BJ (cell line): ENCODE measurements at regions not wholly inside any gene's neighbourhood (a gene's known extent, or its start where the extent isn't known, plus 50 kb on each side); places are given as distances from the start of the nearest gene placed in this dataset.
"Not testable (repeated sequence)": the region's sequence is repeated elsewhere in the genome, so short reads cannot be mapped to it uniquely, and the experiment has no call there.

ENCODE experiments used
- CTCF ChIA-PET: fragments of 350-600 bp; formaldehyde crosslinking; extraction: SDS; loops from one replicate; lab custom pipeline; 2021; ENCODE audit warnings: antibody characterized with exemption, inconsistent platforms; lab: Yijun Ruan, JAX
- POLR2A ChIA-PET: fragments of 300-600 bp; sonication (Branson Sonifier 250); formaldehyde crosslinking; extraction: SDS; loops from one replicate; lab custom pipeline; 2021; ENCODE audit warnings: antibody characterized with exemption; lab: Charles Lee
- DNase-seq: peaks from one replicate; pipeline ENCODE4 v3.0.0-alpha.2; 2011; ENCODE audit warnings: low read depth
- H3K27me3 ChIP-seq: 2 replicates; pipeline ENCODE4 v1.6.0; 2011; ENCODE audit warnings: low read length; ENCODE audit not compliant: control insufficient read depth, insufficient read depth
- H3K36me3 ChIP-seq: 2 replicates; pipeline ENCODE4 v1.5.1; 2011; ENCODE audit warnings: low read length; ENCODE audit not compliant: control insufficient read depth, insufficient read depth
- H3K4me3 ChIP-seq: 2 replicates; pipeline ENCODE4 v1.5.1; 2011; ENCODE audit warnings: low read depth, mild to moderate bottlenecking, control low read depth, low read length
- TF ChIP-seq, protein P1 (sequence below): IDR thresholded peaks from 2 replicates; pipeline ENCODE4 v1.5.1; 2011; ENCODE audit warnings: low read depth, mild to moderate bottlenecking, control low read depth, inconsistent platforms, low read length, moderate library complexity; ENCODE audit not compliant: insufficient read depth

DNA sequence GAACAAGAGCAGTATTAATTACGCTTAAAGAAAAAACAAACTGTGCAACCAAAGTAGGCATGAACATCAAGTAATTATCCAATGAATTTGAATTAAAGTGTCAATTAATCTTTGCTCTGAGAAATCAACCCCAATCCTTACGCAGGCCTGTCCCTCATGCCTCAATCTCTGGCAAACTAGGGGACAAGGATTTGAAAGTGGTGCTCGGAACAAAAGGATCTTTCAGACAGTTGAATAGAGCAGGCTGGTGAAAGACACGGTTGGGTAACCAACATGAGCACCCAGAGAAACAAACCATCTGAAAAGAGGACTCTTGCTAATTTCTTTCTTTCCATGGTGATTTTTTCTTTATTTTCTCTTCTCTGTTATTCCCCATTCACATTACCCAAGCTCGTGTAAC lies 203.5 kb upstream of the PHF14 start:
- H3K27me3 ChIP-seq, result no peaks in the 10 kb centered on the region
- H3K36me3 ChIP-seq, result no peaks in the 10 kb centered on the region
- no peak overlapping the region for H3K4me3 ChIP-seq
- ChIA-PET POLR2A (no interaction called here), CTCF (no interaction called here)
- DNase-seq, result no peak
- TF ChIP-seq, protein P1, sequence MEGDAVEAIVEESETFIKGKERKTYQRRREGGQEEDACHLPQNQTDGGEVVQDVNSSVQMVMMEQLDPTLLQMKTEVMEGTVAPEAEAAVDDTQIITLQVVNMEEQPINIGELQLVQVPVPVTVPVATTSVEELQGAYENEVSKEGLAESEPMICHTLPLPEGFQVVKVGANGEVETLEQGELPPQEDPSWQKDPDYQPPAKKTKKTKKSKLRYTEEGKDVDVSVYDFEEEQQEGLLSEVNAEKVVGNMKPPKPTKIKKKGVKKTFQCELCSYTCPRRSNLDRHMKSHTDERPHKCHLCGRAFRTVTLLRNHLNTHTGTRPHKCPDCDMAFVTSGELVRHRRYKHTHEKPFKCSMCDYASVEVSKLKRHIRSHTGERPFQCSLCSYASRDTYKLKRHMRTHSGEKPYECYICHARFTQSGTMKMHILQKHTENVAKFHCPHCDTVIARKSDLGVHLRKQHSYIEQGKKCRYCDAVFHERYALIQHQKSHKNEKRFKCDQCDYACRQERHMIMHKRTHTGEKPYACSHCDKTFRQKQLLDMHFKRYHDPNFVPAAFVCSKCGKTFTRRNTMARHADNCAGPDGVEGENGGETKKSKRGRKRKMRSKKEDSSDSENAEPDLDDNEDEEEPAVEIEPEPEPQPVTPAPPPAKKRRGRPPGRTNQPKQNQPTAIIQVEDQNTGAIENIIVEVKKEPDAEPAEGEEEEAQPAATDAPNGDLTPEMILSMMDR, result no peak

GRCh38 chr7:10773430-10773829 lies 200.2 kb upstream of the PHF14 start:
- H3K27me3 ChIP-seq, result no peaks in the 10 kb centered on the region
- H3K36me3 ChIP-seq, result no peaks in the 10 kb centered on the region
- CTCF ChIA-PET, result no interaction called here
- POLR2A ChIA-PET, result no interaction called here
- H3K4me3 ChIP-seq, result no peak overlapping the region
- no peak for DNase-seq
- TF ChIP-seq, protein P1, result no peak

DNA sequence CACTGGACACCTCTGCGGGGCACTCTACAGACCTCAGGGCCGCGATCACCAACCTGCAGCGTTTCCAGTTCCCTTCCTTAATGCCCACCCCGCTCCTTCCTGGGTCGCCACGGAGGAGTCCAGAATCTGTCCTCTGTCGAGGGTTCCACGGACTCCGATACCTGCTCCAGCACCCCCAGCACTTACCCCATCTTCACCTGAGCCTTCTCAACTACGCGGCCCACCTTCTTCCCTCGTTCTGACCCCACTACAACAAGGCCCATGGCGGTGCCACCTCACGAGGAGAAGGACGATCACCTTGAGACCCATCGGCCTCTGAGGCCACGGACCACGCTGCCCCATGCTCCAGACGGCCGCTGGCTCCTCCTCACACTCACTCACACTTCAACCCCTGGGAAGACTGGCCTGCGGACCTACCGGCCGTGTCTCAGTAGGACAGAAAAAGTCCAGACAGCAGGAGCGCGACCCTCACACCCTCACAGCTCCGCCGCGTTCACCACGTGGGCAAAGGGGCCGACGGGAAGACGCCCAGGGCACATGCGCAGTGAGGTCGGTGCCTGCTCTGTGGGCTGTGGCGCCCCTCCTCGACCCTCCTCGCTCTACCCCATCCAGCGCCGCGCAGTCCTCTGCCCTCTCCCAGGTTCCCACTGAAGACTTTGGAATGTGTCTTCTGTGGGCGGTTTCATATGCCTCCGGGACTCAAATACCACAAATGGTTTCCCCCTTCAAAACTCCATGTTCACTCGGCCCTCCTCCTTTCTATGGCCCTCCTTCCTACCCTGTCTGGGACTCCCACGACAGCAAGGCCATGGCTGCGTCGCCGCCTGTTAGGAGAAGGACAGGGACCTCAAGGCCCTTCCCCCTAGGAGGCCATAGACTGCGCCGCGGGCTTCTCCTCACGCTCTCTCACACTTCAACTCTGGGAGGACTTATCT lies 193.9 kb upstream of the PHF14 start:
- POLR2A ChIA-PET, result no interaction called here
- Histone ChIP-seq H3K4me3 (no peak overlapping the region), H3K36me3 (no peaks in the 10 kb centered on the region), H3K27me3 (no peaks in the 10 kb centered on the region)
- CTCF ChIA-PET, result no interaction called here
- TF ChIP-seq, protein P1, result no peak
- DNase-seq, result no peak

DNA sequence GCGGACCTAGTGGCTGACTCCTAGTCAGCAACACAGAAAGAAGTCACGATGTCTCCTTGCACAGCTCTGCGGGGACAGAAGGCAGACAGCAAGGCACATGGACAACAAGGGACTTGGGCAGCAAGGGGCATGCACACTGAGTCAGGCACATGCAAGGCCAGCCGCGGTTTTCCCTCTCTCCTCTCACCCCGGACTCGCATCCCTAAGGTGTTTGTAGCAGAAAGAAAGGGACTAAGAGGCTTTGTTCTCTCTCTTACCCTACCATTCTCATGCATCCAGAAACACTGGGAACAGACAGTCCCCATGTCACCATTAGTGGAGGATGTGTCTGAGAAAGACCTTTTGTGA lies 193.3 kb upstream of the PHF14 start:
- TF ChIP-seq, protein P1, result no peak
- no peaks in the 10 kb centered on the region for H3K27me3 ChIP-seq
- POLR2A ChIA-PET, result no interaction called here

DNA sequence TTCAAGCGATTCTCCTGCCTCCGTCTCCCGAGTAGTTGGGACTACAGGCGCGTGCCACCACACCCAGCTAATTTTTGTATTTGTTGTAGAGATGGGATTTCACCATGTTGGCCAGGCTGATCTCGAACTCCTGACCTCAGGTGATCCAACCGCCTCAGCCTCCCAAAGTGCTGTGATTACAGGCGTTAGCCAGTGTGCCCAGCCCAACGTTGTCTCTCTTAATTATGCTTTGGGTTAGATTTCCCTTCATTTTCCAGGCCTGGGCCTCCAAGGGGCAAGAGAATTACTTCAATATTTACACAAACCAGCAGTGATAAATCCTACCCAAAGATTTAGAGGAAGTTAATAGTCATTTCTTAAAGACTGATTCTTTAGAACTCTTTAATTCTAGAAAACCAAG lies 186.7 kb upstream of the PHF14 start:
- CTCF ChIA-PET, POLR2A ChIA-PET, DNase-seq: not testable (repeated sequence)

More for the DNA sequence above, 193.3 kb upstream of the PHF14 start:
- DNase-seq, result no peak
- Histone ChIP-seq H3K4me3 (no peak overlapping the region), H3K36me3 (no peaks in the 10 kb centered on the region)
- CTCF ChIA-PET, result no interaction called here

More for the DNA sequence above, 186.7 kb upstream of the PHF14 start:
- not testable (repeated sequence) for H3K27me3 ChIP-seq, H3K4me3 ChIP-seq, H3K36me3 ChIP-seq
